PC-9 (cell line): ENCODE measurements at regions not wholly inside any gene's neighbourhood (a gene's known extent, or its start where the extent isn't known, plus 50 kb on each side); places are given as distances from the start of the nearest gene placed in this dataset.

Experiments used
- BruUV-seq: library from RNA; stranded (reverse); fragments of 400-500 nt; replicated peaks from 2 replicates; lab custom pipeline; 2021; lab: Mats Ljungman, UMichigan
- CTCF ChIA-PET: fragments of 300-600 bp; sonication (Branson Sonifier 250); formaldehyde crosslinking; loops from one replicate; lab custom pipeline; 2022; ENCODE audit warnings: antibody characterized with exemption; lab: Charles Lee
- POLR2A ChIA-PET: fragments of 300-600 bp; sonication (Branson Sonifier 250); formaldehyde crosslinking; loops from one replicate; lab custom pipeline; 2022; ENCODE audit warnings: antibody characterized with exemption; ENCODE audit not compliant: unreplicated experiment; lab: Charles Lee
- DNase-seq, 2 experiments: peaks; one replicate each; pipeline versions ENCODE4 v3.0.0 to v3.0.0-alpha.2; 2015 to 2022; ENCODE audit warnings: mixed read lengths in 1 of 2
- H2AFZ ChIP-seq: fragments of 200-600 bp; sonication (generic); 2 replicates; pipeline ENCODE4 v1.8.1; 2017; ENCODE audit warnings: antibody characterized with exemption
- H3F3A ChIP-seq: fragments of 200-600 bp; sonication (generic); 2 replicates; pipeline ENCODE4 v1.8.1; 2017; ENCODE audit warnings: antibody characterized with exemption, mild to moderate bottlenecking, low read depth; ENCODE audit not compliant: insufficient read depth
- H3K27ac ChIP-seq: fragments of 200-600 bp; sonication (generic); 2 replicates; pipeline ENCODE4 v1.6.1; 2016; ENCODE audit warnings: mixed run types
- H3K27me3 ChIP-seq: fragments of 200-600 bp; sonication (generic); 2 replicates; pipeline ENCODE4 v1.6.1; 2016; ENCODE audit warnings: low read depth, mixed run types; ENCODE audit not compliant: insufficient read depth
- H3K36me3 ChIP-seq: fragments of 200-600 bp; sonication (generic); 2 replicates; pipeline ENCODE4 v1.6.1; 2016; ENCODE audit warnings: low read depth, mixed run types
- H3K4me1 ChIP-seq: fragments of 200-600 bp; sonication (generic); replicated peaks from 2 replicates; pipeline ENCODE4 v1.6.1; 2016; ENCODE audit warnings: mixed run types; ENCODE audit not compliant: insufficient read depth
- H3K4me2 ChIP-seq: fragments of 200-600 bp; sonication (generic); 2 replicates; pipeline ENCODE4 v1.6.1; 2017; ENCODE audit warnings: mixed run types
- H3K4me3 ChIP-seq: fragments of 200-600 bp; sonication (generic); 2 replicates; pipeline ENCODE4 v1.6.1; 2016; ENCODE audit warnings: mixed run types
- H3K79me2 ChIP-seq: fragments of 200-600 bp; sonication (generic); 2 replicates; pipeline ENCODE4 v1.6.1; 2017; ENCODE audit warnings: low read depth, mixed run types
- H3K9me2 ChIP-seq: fragments of 200-600 bp; sonication (generic); 2 replicates; pipeline ENCODE4 v1.8.1; 2017; ENCODE audit warnings: mild to moderate bottlenecking; ENCODE audit not compliant: insufficient read depth
- H3K9me3 ChIP-seq: fragments of 200-600 bp; sonication (generic); 2 replicates; pipeline ENCODE4 v1.8.1; 2016; ENCODE audit warnings: low read depth; ENCODE audit not compliant: insufficient read depth
- H4K20me1 ChIP-seq: fragments of 200-600 bp; sonication (generic); 2 replicates; pipeline ENCODE4 v1.8.1; 2017; ENCODE audit not compliant: insufficient read depth
- CTCF ChIP-seq: fragments of 200-600 bp; sonication (generic); conservative IDR thresholded peaks from 2 replicates; pipeline ENCODE4 v1.6.1; 2017; ENCODE audit warnings: mixed run types, antibody characterized with exemption, mild to moderate bottlenecking, moderate library complexity
- EZH2 ChIP-seq: fragments of 200-600 bp; sonication (generic); IDR thresholded peaks from 2 replicates; pipeline ENCODE4 v1.8.0; 2017; ENCODE audit warnings: antibody characterized with exemption, low read depth
- intact Hi-C: fragments of 100-400 bp; cut with micrococcal nuclease; formaldehyde crosslinking; loops from one replicate; pipeline ENCODE4 v1.10.0; 2022; ENCODE audit not compliant: unreplicated experiment

- peak overlapping the region; percentile 31; the same call in 1 of the 2 replicates for H3K4me3 ChIP-seq
- no peaks in the 10 kb centered on the region for H3K36me3 ChIP-seq
- no peaks in the 10 kb centered on the region for H3K27me3 ChIP-seq
- H3K9me3 ChIP-seq, result no peaks in the 10 kb centered on the region
- TF ChIP-seq CTCF, result no peak
- no peak for TF ChIP-seq EZH2
- ChIA-PET CTCF (no interaction called here), POLR2A (interaction anchor here (0.6 to 1.5 kb wide), 9 partner anchors 8 to 777 kb away, joined by 3 to 31 read pairs (median 7); no protein-coding TSS in a partner anchor)
- H3K9me2 ChIP-seq, result no peaks in the 10 kb centered on the region
- TSS peak; percentile 94 for BruUV-seq
- H3F3A ChIP-seq, result peaks cover 61% of the 10 kb centered on the region
- H3K4me2 ChIP-seq, result peak overlapping the region; percentile 73
- peak; percentile 70 to 97 for DNase-seq
- peaks cover 76% of the 10 kb centered on the region for H3K4me1 ChIP-seq
- peak overlapping the region; percentile 94 for H3K27ac ChIP-seq
- intact Hi-C loops, result loop anchor here (1.0 to 5.0 kb wide), 5 partner anchors 15 to 109 kb away; no protein-coding TSS in a partner anchor
- H2AFZ ChIP-seq, result no peak overlapping the region
- H3K79me2 ChIP-seq, result no peaks in the 10 kb centered on the region
- H4K20me1 ChIP-seq, result no peaks in the 10 kb centered on the region
These were observed 139.0 kb upstream of the MKLN1 start for GRCh38 chr7:131188367-131189339.

GRCh38 chr7:131189488-131189887 is 138.2 kb upstream of the MKLN1 start:
- no peaks in the 10 kb centered on the region for H3K27me3 ChIP-seq
- H3K27ac ChIP-seq, result peak overlapping the region; percentile 94
- H4K20me1 ChIP-seq, result no peaks in the 10 kb centered on the region
- BruUV-seq, result no TSS peak
- CTCF ChIA-PET, result no interaction called here
- intact Hi-C loops, result loop anchor here (5.0 kb wide), 2 partner anchors 48 to 108 kb away; no protein-coding TSS in a partner anchor
- no peak for DNase-seq
- no peak overlapping the region for H3K4me3 ChIP-seq
- peaks cover 67% of the 10 kb centered on the region for H3F3A ChIP-seq
- H3K4me1 ChIP-seq, result peaks cover 85% of the 10 kb centered on the region
- TF ChIP-seq EZH2 (no peak), CTCF (no peak)
- no peaks in the 10 kb centered on the region for H3K9me3 ChIP-seq
- H3K4me2 ChIP-seq, result peak overlapping the region; percentile 73
- no peak overlapping the region for H2AFZ ChIP-seq
- no peaks in the 10 kb centered on the region for H3K36me3 ChIP-seq
- POLR2A ChIA-PET, result interaction anchor here (0.7 to 1.4 kb wide), 2 partner anchors 25 to 67 kb away, joined by 9 to 21 read pairs; no protein-coding TSS in a partner anchor
- no peaks in the 10 kb centered on the region for H3K79me2 ChIP-seq
- no peaks in the 10 kb centered on the region for H3K9me2 ChIP-seq

- BruUV-seq, result no TSS peak
- peaks cover 88% of the 10 kb centered on the region for H3K4me1 ChIP-seq
These were observed 137.5 kb upstream of the MKLN1 start for GRCh38 chr7:131190146-131190545.

More at GRCh38 chr7:131190146-131190545, 137.5 kb upstream of the MKLN1 start:
- H3K4me3 ChIP-seq, result no peak overlapping the region
- no peaks in the 10 kb centered on the region for H3K27me3 ChIP-seq
- ChIA-PET CTCF (interaction anchor here (0.7 kb wide), 1 partner anchor 315 kb away, joined by 4 read pairs; no protein-coding TSS in a partner anchor), POLR2A (interaction anchor here (0.6 kb wide), 1 partner anchor 229 kb away, joined by 3 read pairs; no protein-coding TSS in a partner anchor)
- H3K27ac ChIP-seq, result peak overlapping the region; percentile 94
- TF ChIP-seq CTCF (no peak), EZH2 (no peak)
- intact Hi-C loops, result no loop called here
- no peak overlapping the region for H2AFZ ChIP-seq
- peaks cover 67% of the 10 kb centered on the region for H3F3A ChIP-seq
- no peaks in the 10 kb centered on the region for H3K9me2 ChIP-seq
- peak overlapping the region; percentile 73 for H3K4me2 ChIP-seq
- no peaks in the 10 kb centered on the region for H3K79me2 ChIP-seq
- H3K9me3 ChIP-seq, result no peaks in the 10 kb centered on the region
- H3K36me3 ChIP-seq, result no peaks in the 10 kb centered on the region
- no peaks in the 10 kb centered on the region for H4K20me1 ChIP-seq
- peak; percentile 30 to 89 for DNase-seq
